ENCODE measurements at regions not wholly inside any gene's neighbourhood (a gene's known extent, or its start where the extent isn't known, plus 50 kb on each side); places are given as distances from the start of the nearest gene placed in this dataset.
"Not testable (repeated sequence)": the region's sequence is repeated elsewhere in the genome, so short reads cannot be mapped to it uniquely, and the experiment has no call there.

DNA sequence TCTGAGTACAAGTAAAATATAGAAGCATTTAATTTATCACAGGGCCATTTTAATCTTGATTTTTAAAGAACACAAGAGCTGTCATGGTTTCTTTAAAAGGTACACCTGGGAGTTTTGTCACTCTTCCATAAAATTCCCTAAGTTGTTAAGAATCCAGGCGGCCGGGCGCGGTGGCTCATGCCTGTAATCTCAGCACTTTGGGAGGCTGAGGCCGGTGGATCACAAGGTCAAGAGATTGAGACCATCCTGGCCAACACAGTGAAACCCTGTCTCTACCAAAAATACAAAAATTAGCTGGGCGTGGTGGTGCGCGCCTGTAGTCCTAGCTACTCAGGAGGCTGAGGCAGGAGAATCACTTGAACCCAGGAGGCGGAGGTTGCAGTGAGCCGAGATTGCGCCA, 278.3 kb downstream of the PCDH17 start:
- TF ChIP-seq, protein P1, sequence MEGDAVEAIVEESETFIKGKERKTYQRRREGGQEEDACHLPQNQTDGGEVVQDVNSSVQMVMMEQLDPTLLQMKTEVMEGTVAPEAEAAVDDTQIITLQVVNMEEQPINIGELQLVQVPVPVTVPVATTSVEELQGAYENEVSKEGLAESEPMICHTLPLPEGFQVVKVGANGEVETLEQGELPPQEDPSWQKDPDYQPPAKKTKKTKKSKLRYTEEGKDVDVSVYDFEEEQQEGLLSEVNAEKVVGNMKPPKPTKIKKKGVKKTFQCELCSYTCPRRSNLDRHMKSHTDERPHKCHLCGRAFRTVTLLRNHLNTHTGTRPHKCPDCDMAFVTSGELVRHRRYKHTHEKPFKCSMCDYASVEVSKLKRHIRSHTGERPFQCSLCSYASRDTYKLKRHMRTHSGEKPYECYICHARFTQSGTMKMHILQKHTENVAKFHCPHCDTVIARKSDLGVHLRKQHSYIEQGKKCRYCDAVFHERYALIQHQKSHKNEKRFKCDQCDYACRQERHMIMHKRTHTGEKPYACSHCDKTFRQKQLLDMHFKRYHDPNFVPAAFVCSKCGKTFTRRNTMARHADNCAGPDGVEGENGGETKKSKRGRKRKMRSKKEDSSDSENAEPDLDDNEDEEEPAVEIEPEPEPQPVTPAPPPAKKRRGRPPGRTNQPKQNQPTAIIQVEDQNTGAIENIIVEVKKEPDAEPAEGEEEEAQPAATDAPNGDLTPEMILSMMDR (IDR thresholded peaks at IDR 0.05) = not testable (repeated sequence)
- not testable (repeated sequence) for TF ChIP-seq POLR2A (IDR thresholded peaks at IDR 0.05)
